ENCODE measurements at regions not wholly inside any gene's neighbourhood (a gene's known extent, or its start where the extent isn't known, plus 50 kb on each side); places are given as distances from the start of the nearest gene placed in this dataset.

DNA sequence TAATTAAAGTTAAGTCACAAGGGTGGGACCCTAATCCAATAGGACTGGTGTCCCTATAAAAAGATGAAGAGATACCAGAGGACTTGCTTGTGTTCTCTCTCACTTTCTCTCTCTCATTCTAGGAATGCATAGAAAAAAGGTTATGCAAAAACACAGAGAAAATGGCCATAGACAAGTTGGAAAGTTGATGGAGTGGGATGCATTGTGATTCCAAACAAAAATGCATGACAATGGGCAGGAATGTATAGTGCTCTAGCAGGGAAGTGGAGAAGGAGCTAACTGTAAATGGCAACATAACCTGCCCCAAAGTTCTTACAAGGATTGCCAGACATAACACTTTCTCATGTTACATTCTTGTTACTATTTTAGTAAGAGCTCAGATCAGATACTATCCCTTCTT lies 301.6 kb upstream of the LRATD1 start:
- Histone ChIP-seq H3K27ac (no peak overlapping the region), H3K36me3 (no peaks in the 10 kb centered on the region), H3K9me3 (no peaks in the 10 kb centered on the region), H3K4me3 (no peak overlapping the region), H3K4me1 (no peaks in the 10 kb centered on the region), H3K27me3 (no peaks in the 10 kb centered on the region)
- no peak for DNase-seq
- intact Hi-C loops (cut with DNase I; ENCODE audit: low total_unique reads) = no loop called here
- TF ChIP-seq, protein P1, sequence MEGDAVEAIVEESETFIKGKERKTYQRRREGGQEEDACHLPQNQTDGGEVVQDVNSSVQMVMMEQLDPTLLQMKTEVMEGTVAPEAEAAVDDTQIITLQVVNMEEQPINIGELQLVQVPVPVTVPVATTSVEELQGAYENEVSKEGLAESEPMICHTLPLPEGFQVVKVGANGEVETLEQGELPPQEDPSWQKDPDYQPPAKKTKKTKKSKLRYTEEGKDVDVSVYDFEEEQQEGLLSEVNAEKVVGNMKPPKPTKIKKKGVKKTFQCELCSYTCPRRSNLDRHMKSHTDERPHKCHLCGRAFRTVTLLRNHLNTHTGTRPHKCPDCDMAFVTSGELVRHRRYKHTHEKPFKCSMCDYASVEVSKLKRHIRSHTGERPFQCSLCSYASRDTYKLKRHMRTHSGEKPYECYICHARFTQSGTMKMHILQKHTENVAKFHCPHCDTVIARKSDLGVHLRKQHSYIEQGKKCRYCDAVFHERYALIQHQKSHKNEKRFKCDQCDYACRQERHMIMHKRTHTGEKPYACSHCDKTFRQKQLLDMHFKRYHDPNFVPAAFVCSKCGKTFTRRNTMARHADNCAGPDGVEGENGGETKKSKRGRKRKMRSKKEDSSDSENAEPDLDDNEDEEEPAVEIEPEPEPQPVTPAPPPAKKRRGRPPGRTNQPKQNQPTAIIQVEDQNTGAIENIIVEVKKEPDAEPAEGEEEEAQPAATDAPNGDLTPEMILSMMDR (IDR thresholded peaks at IDR 0.05) = no peak

DNA sequence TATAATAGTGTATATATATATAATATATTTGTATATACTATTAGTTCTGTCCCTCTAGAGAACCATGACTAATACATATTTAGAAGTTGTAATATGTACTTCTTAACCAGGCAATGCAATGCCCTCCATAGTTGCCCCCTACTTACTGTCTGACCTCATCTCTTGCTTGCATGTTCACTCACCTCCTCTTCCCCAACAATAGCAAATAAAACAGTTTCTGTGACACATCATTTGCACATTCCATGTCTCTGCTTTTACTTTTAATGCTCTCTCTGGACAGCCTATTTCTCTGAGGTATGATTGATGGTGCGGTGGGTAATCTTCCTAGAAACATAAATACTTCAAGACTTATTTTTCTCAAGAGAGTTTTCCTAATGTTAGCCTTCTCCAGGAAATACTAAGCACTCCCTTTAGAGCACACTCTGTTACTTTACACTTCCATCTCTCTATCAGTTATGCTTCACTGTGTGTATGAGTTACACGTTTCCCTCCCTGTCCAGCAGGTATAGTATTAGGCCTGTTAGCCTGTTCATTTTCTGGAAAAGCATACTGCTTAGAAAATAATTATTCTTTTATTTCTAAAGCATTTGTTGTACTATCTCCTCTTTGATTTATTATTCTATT lies 295.6 kb upstream of the LRATD1 start:
- TF ChIP-seq, protein P1 (IDR thresholded peaks at IDR 0.05) = no peak
- no peak overlapping the region for H3K27ac ChIP-seq
- H3K9me3 ChIP-seq = no peaks in the 10 kb centered on the region
- H3K4me3 ChIP-seq = no peak overlapping the region
- H3K4me1 ChIP-seq = no peaks in the 10 kb centered on the region
- intact Hi-C loops (cut with DNase I; ENCODE audit: low total_unique reads) = no loop called here
- H3K36me3 ChIP-seq = no peaks in the 10 kb centered on the region
- DNase-seq = no peak
- H3K27me3 ChIP-seq = no peaks in the 10 kb centered on the region

DNA sequence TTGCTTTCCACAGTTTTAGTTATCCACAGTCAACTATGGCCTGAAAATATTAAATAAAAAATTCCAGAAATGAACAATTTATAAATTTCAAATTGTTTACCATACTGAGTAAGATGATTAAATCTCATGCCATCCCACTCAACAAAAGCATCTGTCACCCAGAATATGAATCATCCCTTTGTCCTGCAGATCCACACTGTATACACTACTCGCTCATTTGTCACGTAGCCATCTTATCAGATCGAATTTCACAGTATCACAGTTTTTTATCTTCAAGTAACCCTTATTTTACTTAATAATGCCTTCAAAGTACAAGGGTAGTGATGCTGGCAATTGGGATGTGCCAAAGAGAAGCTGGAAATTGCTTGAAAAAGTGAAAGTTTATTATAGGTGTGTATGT lies 291.8 kb upstream of the LRATD1 start:
- Histone ChIP-seq H3K9me3 (no peaks in the 10 kb centered on the region), H3K4me1 (no peaks in the 10 kb centered on the region), H3K27ac (no peak overlapping the region), H3K4me3 (no peak overlapping the region), H3K27me3 (no peaks in the 10 kb centered on the region), H3K36me3 (no peaks in the 10 kb centered on the region)
- intact Hi-C loops (cut with DNase I; ENCODE audit: low total_unique reads) = no loop called here
- TF ChIP-seq, protein P1 (IDR thresholded peaks at IDR 0.05) = no peak
- no peak for DNase-seq

DNA sequence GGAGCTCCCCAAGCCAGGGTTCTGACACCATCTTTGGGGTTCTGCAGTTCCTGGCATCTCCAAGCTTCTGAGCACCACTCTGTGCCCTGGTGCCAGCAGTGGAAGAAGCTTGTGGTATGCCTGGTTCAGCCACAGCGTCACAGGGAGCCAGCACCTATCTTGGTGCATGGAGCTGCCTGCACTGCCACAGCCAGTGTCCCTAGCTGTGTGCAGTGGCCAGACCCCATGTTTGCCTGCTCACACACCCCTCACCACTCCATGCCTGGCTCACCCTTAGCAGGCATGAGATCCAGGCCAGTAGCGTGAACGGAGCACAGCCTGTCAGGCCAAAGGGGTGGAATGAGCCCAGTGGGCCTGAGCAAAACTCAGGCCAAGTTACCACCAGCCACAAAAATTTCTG lies 290.2 kb upstream of the LRATD1 start:
- H3K4me1 ChIP-seq = no peaks in the 10 kb centered on the region
- no peak overlapping the region for H3K27ac ChIP-seq
- TF ChIP-seq, protein P1 (IDR thresholded peaks at IDR 0.05) = no peak
- H3K36me3 ChIP-seq = no peaks in the 10 kb centered on the region
- DNase-seq = no peak
- no peaks in the 10 kb centered on the region for H3K9me3 ChIP-seq
- no peak overlapping the region for H3K4me3 ChIP-seq
- intact Hi-C loops (cut with DNase I; ENCODE audit: low total_unique reads) = no loop called here
- H3K27me3 ChIP-seq = no peaks in the 10 kb centered on the region

DNA sequence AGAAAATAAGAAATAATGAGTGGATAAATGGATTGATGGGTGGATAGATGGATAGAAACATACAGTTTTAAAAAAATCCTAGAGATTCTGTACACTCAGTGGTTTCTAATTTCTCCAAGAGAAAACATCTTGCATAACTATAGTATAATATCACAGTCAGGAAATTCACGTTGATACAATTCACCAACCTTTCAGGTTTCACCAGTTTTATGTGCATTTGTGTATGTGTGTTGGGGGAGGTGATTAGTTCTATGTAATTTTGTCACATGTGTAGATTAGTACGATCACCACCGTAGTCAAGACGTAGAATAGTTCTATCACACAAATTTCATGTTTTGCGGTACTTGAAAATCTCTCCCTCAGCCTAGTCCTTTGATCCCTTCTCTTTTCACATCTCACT lies 288.2 kb upstream of the LRATD1 start:
- TF ChIP-seq, protein P1 (IDR thresholded peaks at IDR 0.05) = no peak
- Histone ChIP-seq H3K36me3 (no peaks in the 10 kb centered on the region), H3K9me3 (no peaks in the 10 kb centered on the region), H3K4me1 (no peaks in the 10 kb centered on the region), H3K27me3 (no peaks in the 10 kb centered on the region), H3K27ac (no peak overlapping the region), H3K4me3 (no peak overlapping the region)
- intact Hi-C loops (cut with DNase I; ENCODE audit: low total_unique reads) = no loop called here
- no peak for DNase-seq

DNA sequence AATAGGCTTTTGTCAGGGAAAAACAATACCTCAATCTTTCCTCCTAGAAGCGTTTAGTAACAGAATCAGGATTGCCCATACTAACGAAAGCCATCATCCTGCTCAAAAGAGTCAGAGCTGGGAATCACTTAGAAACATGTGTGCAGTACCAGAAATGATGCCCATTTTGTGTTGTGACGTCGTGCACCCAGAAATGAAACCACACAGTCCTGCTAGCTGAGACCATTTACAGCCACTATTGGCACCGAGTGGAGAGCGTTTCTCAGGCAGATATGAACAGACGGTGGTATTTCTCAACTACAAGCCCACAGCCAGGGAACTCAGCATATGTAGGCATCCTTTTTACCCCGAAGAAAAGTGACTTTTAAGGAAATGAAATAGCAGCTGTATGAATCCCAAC lies 284.3 kb upstream of the LRATD1 start:
- H3K27ac ChIP-seq = no peak overlapping the region
- H3K27me3 ChIP-seq = no peaks in the 10 kb centered on the region
- intact Hi-C loops (cut with DNase I; ENCODE audit: low total_unique reads) = no loop called here
- H3K36me3 ChIP-seq = no peaks in the 10 kb centered on the region
- H3K4me3 ChIP-seq = no peak overlapping the region
- DNase-seq = no peak
- H3K9me3 ChIP-seq = no peaks in the 10 kb centered on the region
- TF ChIP-seq, protein P1 (IDR thresholded peaks at IDR 0.05) = no peak
- H3K4me1 ChIP-seq = no peaks in the 10 kb centered on the region

All from tibial artery (tissue), 4 donors.